PC-9 (cell line): ENCODE measurements at regions not wholly inside any gene's neighbourhood (a gene's known extent, or its start where the extent isn't known, plus 50 kb on each side); places are given as distances from the start of the nearest gene placed in this dataset.

Source experiments
- BruUV-seq: library from RNA; stranded (reverse); fragments of 400-500 nt; replicated peaks from 2 replicates; lab custom pipeline; 2021; lab: Mats Ljungman, UMichigan
- CTCF ChIA-PET: fragments of 300-600 bp; sonication (Branson Sonifier 250); formaldehyde crosslinking; loops from one replicate; lab custom pipeline; 2022; ENCODE audit warnings: antibody characterized with exemption; lab: Charles Lee
- POLR2A ChIA-PET: fragments of 300-600 bp; sonication (Branson Sonifier 250); formaldehyde crosslinking; loops from one replicate; lab custom pipeline; 2022; ENCODE audit warnings: antibody characterized with exemption; ENCODE audit not compliant: unreplicated experiment; lab: Charles Lee
- DNase-seq, 2 experiments: peaks; one replicate each; pipeline versions ENCODE4 v3.0.0 to v3.0.0-alpha.2; 2015 to 2022; ENCODE audit warnings: mixed read lengths in 1 of 2
- H2AFZ ChIP-seq: fragments of 200-600 bp; sonication (generic); 2 replicates; pipeline ENCODE4 v1.8.1; 2017; ENCODE audit warnings: antibody characterized with exemption
- H3F3A ChIP-seq: fragments of 200-600 bp; sonication (generic); 2 replicates; pipeline ENCODE4 v1.8.1; 2017; ENCODE audit warnings: antibody characterized with exemption, mild to moderate bottlenecking, low read depth; ENCODE audit not compliant: insufficient read depth
- H3K27ac ChIP-seq: fragments of 200-600 bp; sonication (generic); 2 replicates; pipeline ENCODE4 v1.6.1; 2016; ENCODE audit warnings: mixed run types
- H3K27me3 ChIP-seq: fragments of 200-600 bp; sonication (generic); 2 replicates; pipeline ENCODE4 v1.6.1; 2016; ENCODE audit warnings: low read depth, mixed run types; ENCODE audit not compliant: insufficient read depth
- H3K36me3 ChIP-seq: fragments of 200-600 bp; sonication (generic); 2 replicates; pipeline ENCODE4 v1.6.1; 2016; ENCODE audit warnings: low read depth, mixed run types
- H3K4me1 ChIP-seq: fragments of 200-600 bp; sonication (generic); replicated peaks from 2 replicates; pipeline ENCODE4 v1.6.1; 2016; ENCODE audit warnings: mixed run types; ENCODE audit not compliant: insufficient read depth
- H3K4me2 ChIP-seq: fragments of 200-600 bp; sonication (generic); 2 replicates; pipeline ENCODE4 v1.6.1; 2017; ENCODE audit warnings: mixed run types
- H3K4me3 ChIP-seq: fragments of 200-600 bp; sonication (generic); 2 replicates; pipeline ENCODE4 v1.6.1; 2016; ENCODE audit warnings: mixed run types
- H3K79me2 ChIP-seq: fragments of 200-600 bp; sonication (generic); 2 replicates; pipeline ENCODE4 v1.6.1; 2017; ENCODE audit warnings: low read depth, mixed run types
- H3K9me2 ChIP-seq: fragments of 200-600 bp; sonication (generic); 2 replicates; pipeline ENCODE4 v1.8.1; 2017; ENCODE audit warnings: mild to moderate bottlenecking; ENCODE audit not compliant: insufficient read depth
- H3K9me3 ChIP-seq: fragments of 200-600 bp; sonication (generic); 2 replicates; pipeline ENCODE4 v1.8.1; 2016; ENCODE audit warnings: low read depth; ENCODE audit not compliant: insufficient read depth
- H4K20me1 ChIP-seq: fragments of 200-600 bp; sonication (generic); 2 replicates; pipeline ENCODE4 v1.8.1; 2017; ENCODE audit not compliant: insufficient read depth
- CTCF ChIP-seq: fragments of 200-600 bp; sonication (generic); conservative IDR thresholded peaks from 2 replicates; pipeline ENCODE4 v1.6.1; 2017; ENCODE audit warnings: mixed run types, antibody characterized with exemption, mild to moderate bottlenecking, moderate library complexity
- EZH2 ChIP-seq: fragments of 200-600 bp; sonication (generic); IDR thresholded peaks from 2 replicates; pipeline ENCODE4 v1.8.0; 2017; ENCODE audit warnings: antibody characterized with exemption, low read depth
- intact Hi-C: fragments of 100-400 bp; cut with micrococcal nuclease; formaldehyde crosslinking; loops from one replicate; pipeline ENCODE4 v1.10.0; 2022; ENCODE audit not compliant: unreplicated experiment

GRCh38 chr4:104615926-104616325 is 121.2 kb upstream of the CXXC4 start:
- ChIA-PET CTCF (no interaction called here), POLR2A (no interaction called here)
- no peak for DNase-seq
- no peaks in the 10 kb centered on the region for H4K20me1 ChIP-seq
- H3K4me1 ChIP-seq, result no peaks in the 10 kb centered on the region
- H3K36me3 ChIP-seq, result no peaks in the 10 kb centered on the region
- H3K4me2 ChIP-seq, result no peak overlapping the region
- no peak for TF ChIP-seq EZH2
- TF ChIP-seq CTCF, result no peak
- intact Hi-C loops, result no loop called here
- BruUV-seq, result no TSS peak
- no peak overlapping the region for H3K4me3 ChIP-seq
- H3K9me2 ChIP-seq, result no peaks in the 10 kb centered on the region
- H3K27me3 ChIP-seq, result no peaks in the 10 kb centered on the region
- no peak overlapping the region for H2AFZ ChIP-seq
- H3K79me2 ChIP-seq, result no peaks in the 10 kb centered on the region
- H3K27ac ChIP-seq, result no peak overlapping the region
- no peaks in the 10 kb centered on the region for H3K9me3 ChIP-seq
- H3F3A ChIP-seq, result no peaks in the 10 kb centered on the region

GRCh38 chr4:104616401-104616820 is 121.7 kb upstream of the CXXC4 start:
- Histone ChIP-seq H3F3A (no peaks in the 10 kb centered on the region), H3K4me1 (no peaks in the 10 kb centered on the region), H4K20me1 (no peaks in the 10 kb centered on the region), H2AFZ (no peak overlapping the region), H3K9me3 (no peaks in the 10 kb centered on the region), H3K27ac (no peak overlapping the region), H3K9me2 (no peaks in the 10 kb centered on the region), H3K27me3 (no peaks in the 10 kb centered on the region), H3K4me2 (no peak overlapping the region), H3K36me3 (no peaks in the 10 kb centered on the region), H3K4me3 (no peak overlapping the region), H3K79me2 (no peaks in the 10 kb centered on the region)
- ChIA-PET POLR2A (no interaction called here), CTCF (no interaction called here)
- DNase-seq, result no peak
- no TSS peak for BruUV-seq
- intact Hi-C loops, result no loop called here
- TF ChIP-seq EZH2 (no peak), CTCF (no peak)

GRCh38 chr4:104625706-104626105 is 131.0 kb upstream of the CXXC4 start:
- H2AFZ ChIP-seq, result no peak overlapping the region
- no peak overlapping the region for H3K27ac ChIP-seq
- DNase-seq, result no peak
- TF ChIP-seq EZH2, result no peak
- TF ChIP-seq CTCF, result no peak
- H3K4me1 ChIP-seq, result no peaks in the 10 kb centered on the region
- H3K4me3 ChIP-seq, result no peak overlapping the region
- no peak overlapping the region for H3K4me2 ChIP-seq
- BruUV-seq, result no TSS peak
- no peaks in the 10 kb centered on the region for H3K79me2 ChIP-seq
- ChIA-PET POLR2A (no interaction called here), CTCF (no interaction called here)
- H3K9me2 ChIP-seq, result no peaks in the 10 kb centered on the region
- no peaks in the 10 kb centered on the region for H3K9me3 ChIP-seq
- no peaks in the 10 kb centered on the region for H3K27me3 ChIP-seq
- intact Hi-C loops, result no loop called here
- no peaks in the 10 kb centered on the region for H3F3A ChIP-seq
- no peaks in the 10 kb centered on the region for H4K20me1 ChIP-seq
- H3K36me3 ChIP-seq, result no peaks in the 10 kb centered on the region
